ENCODE measurements at regions not wholly inside any gene's neighbourhood (a gene's known extent, or its start where the extent isn't known, plus 50 kb on each side); places are given as distances from the start of the nearest gene placed in this dataset.

GRCh38 chr16:51986717-51987116 lies 560.2 kb downstream of the TOX3 start:
- TF ChIP-seq, protein P1, sequence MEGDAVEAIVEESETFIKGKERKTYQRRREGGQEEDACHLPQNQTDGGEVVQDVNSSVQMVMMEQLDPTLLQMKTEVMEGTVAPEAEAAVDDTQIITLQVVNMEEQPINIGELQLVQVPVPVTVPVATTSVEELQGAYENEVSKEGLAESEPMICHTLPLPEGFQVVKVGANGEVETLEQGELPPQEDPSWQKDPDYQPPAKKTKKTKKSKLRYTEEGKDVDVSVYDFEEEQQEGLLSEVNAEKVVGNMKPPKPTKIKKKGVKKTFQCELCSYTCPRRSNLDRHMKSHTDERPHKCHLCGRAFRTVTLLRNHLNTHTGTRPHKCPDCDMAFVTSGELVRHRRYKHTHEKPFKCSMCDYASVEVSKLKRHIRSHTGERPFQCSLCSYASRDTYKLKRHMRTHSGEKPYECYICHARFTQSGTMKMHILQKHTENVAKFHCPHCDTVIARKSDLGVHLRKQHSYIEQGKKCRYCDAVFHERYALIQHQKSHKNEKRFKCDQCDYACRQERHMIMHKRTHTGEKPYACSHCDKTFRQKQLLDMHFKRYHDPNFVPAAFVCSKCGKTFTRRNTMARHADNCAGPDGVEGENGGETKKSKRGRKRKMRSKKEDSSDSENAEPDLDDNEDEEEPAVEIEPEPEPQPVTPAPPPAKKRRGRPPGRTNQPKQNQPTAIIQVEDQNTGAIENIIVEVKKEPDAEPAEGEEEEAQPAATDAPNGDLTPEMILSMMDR (IDR thresholded peaks at IDR 0.05): no peak
- no peaks in the 10 kb centered on the region for H3K4me1 Mint-ChIP-seq (ENCODE audit: low read depth)
- no peak overlapping the region for H3K4me3 Mint-ChIP-seq (ENCODE audit: unreplicated experiment)
- H3K27ac Mint-ChIP-seq (ENCODE audit: unreplicated experiment): no peak overlapping the region
- no peaks in the 10 kb centered on the region for H3K36me3 Mint-ChIP-seq (ENCODE audit: low read depth)
- H3K27me3 Mint-ChIP-seq (ENCODE audit: low read depth): peaks cover 6% of the 10 kb centered on the region
- no peak for DNase-seq (ENCODE audit: low spot score)
- H3K9me3 Mint-ChIP-seq (ENCODE audit: low read depth): peaks cover 4% of the 10 kb centered on the region

DNA sequence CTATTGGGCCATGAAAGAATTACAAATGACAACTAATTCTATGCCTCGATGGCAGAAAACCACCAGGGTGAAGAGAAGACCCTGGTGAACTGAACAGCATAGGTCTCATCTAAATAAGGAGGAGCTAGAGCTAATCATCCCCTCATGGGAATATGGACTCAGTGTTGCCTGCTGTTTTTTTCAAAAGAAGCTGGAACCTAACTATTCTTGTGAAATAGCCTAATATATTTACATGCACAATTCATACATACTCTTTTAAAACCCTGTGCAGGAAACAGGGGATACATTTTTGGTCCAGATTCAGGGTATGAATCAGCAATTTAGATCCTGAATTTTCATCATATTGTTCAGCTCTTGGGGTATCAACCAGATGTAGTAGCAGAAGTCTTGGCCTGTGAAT lies 560.6 kb downstream of the TOX3 start:
- TF ChIP-seq, protein P1 (IDR thresholded peaks at IDR 0.05): no peak
- no peak overlapping the region for H3K27ac Mint-ChIP-seq (ENCODE audit: unreplicated experiment)
- H3K27me3 Mint-ChIP-seq (ENCODE audit: low read depth): peaks cover 6% of the 10 kb centered on the region
- H3K36me3 Mint-ChIP-seq (ENCODE audit: low read depth): no peaks in the 10 kb centered on the region
- DNase-seq (ENCODE audit: low spot score): no peak
- no peaks in the 10 kb centered on the region for H3K4me1 Mint-ChIP-seq (ENCODE audit: low read depth)
- H3K9me3 Mint-ChIP-seq (ENCODE audit: low read depth): peaks cover 4% of the 10 kb centered on the region
- H3K4me3 Mint-ChIP-seq (ENCODE audit: unreplicated experiment): no peak overlapping the region

- Mint-ChIP-seq H3K4me1 (ENCODE audit: low read depth) (no peaks in the 10 kb centered on the region), H3K9me3 (ENCODE audit: low read depth) (no peaks in the 10 kb centered on the region), H3K27ac (ENCODE audit: unreplicated experiment) (no peak overlapping the region), H3K27me3 (ENCODE audit: low read depth) (peaks cover 6% of the 10 kb centered on the region), H3K4me3 (ENCODE audit: unreplicated experiment) (no peak overlapping the region), H3K36me3 (ENCODE audit: low read depth) (no peaks in the 10 kb centered on the region)
- TF ChIP-seq, protein P1 (IDR thresholded peaks at IDR 0.05): no peak
- no peak for DNase-seq (ENCODE audit: low spot score)
Measured at GRCh38 chr16:51985126-51985525, 561.8 kb downstream of the TOX3 start.

DNA sequence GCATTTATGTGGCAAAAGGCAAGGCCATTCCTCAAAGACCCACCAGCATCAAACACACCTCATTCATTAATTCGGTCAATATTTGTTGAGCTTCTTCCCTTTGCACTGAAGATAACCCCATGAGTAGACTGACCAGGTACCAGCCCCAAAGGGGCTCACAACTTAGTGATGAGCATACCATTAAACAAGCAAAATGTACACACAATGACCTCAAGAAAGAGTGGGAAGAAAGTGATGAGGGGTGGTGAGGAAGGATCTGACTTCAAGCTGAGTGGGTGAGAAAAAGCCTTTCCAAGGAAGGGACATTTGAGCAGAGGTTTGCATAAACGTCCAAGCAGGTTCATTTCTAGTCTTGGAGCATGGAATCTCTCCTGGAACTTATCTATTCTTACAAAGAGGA lies 562.5 kb downstream of the TOX3 start:
- no peak overlapping the region for H3K4me3 Mint-ChIP-seq (ENCODE audit: unreplicated experiment)
- no peaks in the 10 kb centered on the region for H3K4me1 Mint-ChIP-seq (ENCODE audit: low read depth)
- H3K27ac Mint-ChIP-seq (ENCODE audit: unreplicated experiment): no peak overlapping the region
- no peaks in the 10 kb centered on the region for H3K36me3 Mint-ChIP-seq (ENCODE audit: low read depth)
- no peaks in the 10 kb centered on the region for H3K9me3 Mint-ChIP-seq (ENCODE audit: low read depth)
- peaks cover 6% of the 10 kb centered on the region for H3K27me3 Mint-ChIP-seq (ENCODE audit: low read depth)
- TF ChIP-seq, protein P1 (IDR thresholded peaks at IDR 0.05): no peak
- no peak for DNase-seq (ENCODE audit: low spot score)

GRCh38 chr16:51982715-51983680 lies 563.9 kb downstream of the TOX3 start:
- no peak overlapping the region for H3K4me3 Mint-ChIP-seq (ENCODE audit: unreplicated experiment)
- H3K36me3 Mint-ChIP-seq (ENCODE audit: low read depth): no peaks in the 10 kb centered on the region
- DNase-seq (ENCODE audit: low spot score): no peak
- no peak overlapping the region for H3K27ac Mint-ChIP-seq (ENCODE audit: unreplicated experiment)
- no peaks in the 10 kb centered on the region for H3K9me3 Mint-ChIP-seq (ENCODE audit: low read depth)
- TF ChIP-seq, protein P1 (IDR thresholded peaks at IDR 0.05): peak; percentile 94
- H3K27me3 Mint-ChIP-seq (ENCODE audit: low read depth): peaks cover 6% of the 10 kb centered on the region
- no peaks in the 10 kb centered on the region for H3K4me1 Mint-ChIP-seq (ENCODE audit: low read depth)

Measured in chondrocyte (in vitro differentiated cells).